ENCODE measurements at regions not wholly inside any gene's neighbourhood (a gene's known extent, or its start where the extent isn't known, plus 50 kb on each side); places are given as distances from the start of the nearest gene placed in this dataset.

GRCh38 chr2:82239176-82239575, 1934.6 kb upstream of the LRRTM1 start:
- intact Hi-C loops (cut with micrococcal nuclease; ENCODE audit: unreplicated experiment) (no loop called here), in situ Hi-C loops (cut with MboI) (no loop called here)
- no peaks in the 10 kb centered on the region for H3K36me3 ChIP-seq (ENCODE audit: control insufficient read depth in 2 of 2, insufficient read depth in 2 of 2, low read length in 1 of 2)
- no peak for ATAC-seq
- H3K9ac ChIP-seq (ENCODE audit: control insufficient read depth, insufficient read depth, low read length): no peak overlapping the region
- TF ChIP-seq ESRRA (IDR thresholded peaks at IDR 0.05; ENCODE audit: low read length) (no peak), ZBED1 (IDR thresholded peaks at IDR 0.05; ENCODE audit: borderline replicate concordance) (no peak), ZSCAN29 (IDR thresholded peaks at IDR 0.05) (no peak), E2F8 (IDR thresholded peaks at IDR 0.05; ENCODE audit: low read depth, partially characterized antibody) (no peak), PML (IDR thresholded peaks at IDR 0.05; ENCODE audit: low read length) (no peak)
- H3K27me3 ChIP-seq (replicated peaks in 1 of 2; ENCODE audit: control insufficient read depth in 2 of 2, insufficient read depth in 2 of 2, low read length in 1 of 2): no peaks in the 10 kb centered on the region
- H3K27ac ChIP-seq (ENCODE audit: control insufficient read depth, insufficient read depth): no peak overlapping the region
- no peak for FAIRE-seq
- no peaks in the 10 kb centered on the region for H3K9me3 ChIP-seq (replicated peaks; ENCODE audit: control insufficient read depth, insufficient read depth, low read length)
- H2AFZ ChIP-seq (ENCODE audit: control insufficient read depth, low read depth, low read length): no peak overlapping the region
- no TSS peak for BruUV-seq (replicated peaks)
- no peak for DNase-seq (ENCODE audit: low read depth, low spot score)
- no peaks in the 10 kb centered on the region for H3K4me1 ChIP-seq (ENCODE audit: control insufficient read depth, insufficient read depth, low read length)
- WGBS (ENCODE audit: insufficient coverage, insufficient replicate concordance, low lambda C conversion rate, missing lambda C conversion rate): 22% methylated on average over 2 of the region's 2 CpGs
- no peaks in the 10 kb centered on the region for H3K79me2 ChIP-seq (ENCODE audit: control insufficient read depth, insufficient read depth, low read length)
- RAD21 ChIA-PET (ENCODE audit: unreplicated experiment): interaction anchor here (1.3 kb wide), 1 partner anchor 102 kb away, joined by 3 read pairs; no protein-coding TSS in a partner anchor
- POLR2A ChIA-PET: no interaction called here
- CTCF ChIA-PET: interaction anchor here (0.6 kb wide), 1 partner anchor 422 kb away, joined by 3 read pairs; no protein-coding TSS in a partner anchor
- H4K20me1 ChIP-seq (ENCODE audit: control insufficient read depth, insufficient read depth): no peaks in the 10 kb centered on the region
- no peak overlapping the region for H3K4me3 ChIP-seq
- SMC1A ChIA-PET (ENCODE audit: uncharacterized antibody, unreplicated experiment): interaction anchor here (0.7 to 1.0 kb wide), 2 partner anchors 16 to 300 kb away, joined by 3 to 4 read pairs; no protein-coding TSS in a partner anchor
- no peak overlapping the region for H3K4me2 ChIP-seq (ENCODE audit: control insufficient read depth, insufficient read depth)
